Activated T-cell treated with anti-CD3 and anti-CD28 coated beads, Interleukin-2, amount 50 U/mL, for 4 hours (primary cell): ENCODE measurements at regions not wholly inside any gene's neighbourhood (a gene's known extent, or its start where the extent isn't known, plus 50 kb on each side); places are given as distances from the start of the nearest gene placed in this dataset.

Experiments
- ATAC-seq, 2 donors: fragments of 200-7000 bp; cut with Tn5 transposase; one replicate each; pipeline ENCODE4 v1.10.0; 2021
- DNase-seq: peaks from one replicate; pipeline ENCODE4 v3.0.0-alpha.2; 2020
- H3K27me3 Mint-ChIP-seq: one replicate; pipeline ENCODE4 v1.8.0; 2021; ENCODE audit warnings: low read depth, mixed read lengths
- H3K36me3 Mint-ChIP-seq: one replicate; pipeline ENCODE4 v1.8.0; 2022; ENCODE audit warnings: mixed read lengths; ENCODE audit not compliant: insufficient read depth
- H3K4me1 Mint-ChIP-seq: one replicate; pipeline ENCODE4 v1.8.0; 2021; ENCODE audit warnings: low read depth, mixed read lengths
- H3K4me3 Mint-ChIP-seq: one replicate; pipeline ENCODE4 v1.8.0; 2021; ENCODE audit warnings: mild to moderate bottlenecking, moderate library complexity, mixed read lengths
- H3K9me3 Mint-ChIP-seq: one replicate; pipeline ENCODE4 v1.8.0; 2021; ENCODE audit warnings: mixed read lengths

GRCh38 chr2:16548036-16548435 lies 117.6 kb downstream of the CYRIA start:
- Mint-ChIP-seq H3K27me3 (no peaks in the 10 kb centered on the region), H3K9me3 (no peaks in the 10 kb centered on the region), H3K36me3 (no peaks in the 10 kb centered on the region), H3K4me1 (no peaks in the 10 kb centered on the region), H3K4me3 (no peak overlapping the region)
- ATAC-seq (no peak), DNase-seq (no peak)

- no peak for ATAC-seq
- no peaks in the 10 kb centered on the region for H3K4me1 Mint-ChIP-seq
- DNase-seq, result no peak
- H3K27me3 Mint-ChIP-seq, result no peaks in the 10 kb centered on the region
- H3K4me3 Mint-ChIP-seq, result no peak overlapping the region
- no peaks in the 10 kb centered on the region for H3K36me3 Mint-ChIP-seq
- H3K9me3 Mint-ChIP-seq, result no peaks in the 10 kb centered on the region
These were observed 119.4 kb downstream of the CYRIA start for GRCh38 chr2:16546128-16546754.

GRCh38 chr2:16538707-16539106 lies 126.9 kb downstream of the CYRIA start:
- no peaks in the 10 kb centered on the region for H3K9me3 Mint-ChIP-seq
- no peaks in the 10 kb centered on the region for H3K27me3 Mint-ChIP-seq
- H3K4me3 Mint-ChIP-seq, result no peak overlapping the region
- DNase-seq (no peak), ATAC-seq (no peak)
- no peaks in the 10 kb centered on the region for H3K4me1 Mint-ChIP-seq
- no peaks in the 10 kb centered on the region for H3K36me3 Mint-ChIP-seq

GRCh38 chr2:16537347-16537746 lies 128.3 kb downstream of the CYRIA start:
- peaks cover 5% of the 10 kb centered on the region for H3K27me3 Mint-ChIP-seq
- no peaks in the 10 kb centered on the region for H3K36me3 Mint-ChIP-seq
- H3K4me1 Mint-ChIP-seq, result no peaks in the 10 kb centered on the region

GRCh38 chr2:16526193-16526592 lies 139.4 kb downstream of the CYRIA start:
- ATAC-seq (no peak), DNase-seq (no peak)
- Mint-ChIP-seq H3K9me3 (no peaks in the 10 kb centered on the region), H3K4me3 (no peak overlapping the region), H3K27me3 (peaks cover 9% of the 10 kb centered on the region), H3K4me1 (no peaks in the 10 kb centered on the region), H3K36me3 (no peaks in the 10 kb centered on the region)

More at GRCh38 chr2:16537347-16537746, 128.3 kb downstream of the CYRIA start:
- DNase-seq, result no peak
- Mint-ChIP-seq H3K9me3 (no peaks in the 10 kb centered on the region), H3K4me3 (no peak overlapping the region)
- no peak for ATAC-seq

- H3K4me3 Mint-ChIP-seq, result no peak overlapping the region
- H3K9me3 Mint-ChIP-seq, result no peaks in the 10 kb centered on the region
- H3K4me1 Mint-ChIP-seq, result no peaks in the 10 kb centered on the region
- peaks cover 6% of the 10 kb centered on the region for H3K27me3 Mint-ChIP-seq
- DNase-seq (no peak), ATAC-seq (no peak)
- no peaks in the 10 kb centered on the region for H3K36me3 Mint-ChIP-seq
These were observed 140.3 kb downstream of the CYRIA start for GRCh38 chr2:16525265-16525887.

- Mint-ChIP-seq H3K4me3 (no peak overlapping the region), H3K27me3 (peaks cover 6% of the 10 kb centered on the region)
These were observed 141.9 kb downstream of the CYRIA start for GRCh38 chr2:16523711-16524110.

GRCh38 chr2:16522031-16522831 lies 143.4 kb downstream of the CYRIA start:
- Mint-ChIP-seq H3K27me3 (peaks cover 6% of the 10 kb centered on the region), H3K4me1 (no peaks in the 10 kb centered on the region), H3K4me3 (no peak overlapping the region), H3K36me3 (no peaks in the 10 kb centered on the region), H3K9me3 (no peaks in the 10 kb centered on the region)
- DNase-seq, result no peak
- ATAC-seq, result no peak

More at GRCh38 chr2:16523711-16524110, 141.9 kb downstream of the CYRIA start:
- ATAC-seq (no peak), DNase-seq (no peak)
- no peaks in the 10 kb centered on the region for H3K9me3 Mint-ChIP-seq
- H3K36me3 Mint-ChIP-seq, result no peaks in the 10 kb centered on the region
- no peaks in the 10 kb centered on the region for H3K4me1 Mint-ChIP-seq

- Mint-ChIP-seq H3K27me3 (peaks cover 6% of the 10 kb centered on the region), H3K4me1 (no peaks in the 10 kb centered on the region), H3K9me3 (no peaks in the 10 kb centered on the region), H3K4me3 (no peak overlapping the region), H3K36me3 (no peaks in the 10 kb centered on the region)
- ATAC-seq, result no peak
- DNase-seq, result no peak
These were observed 144.7 kb downstream of the CYRIA start for GRCh38 chr2:16520891-16521290.

- Mint-ChIP-seq H3K9me3 (no peaks in the 10 kb centered on the region), H3K4me1 (no peaks in the 10 kb centered on the region), H3K4me3 (no peak overlapping the region), H3K36me3 (no peaks in the 10 kb centered on the region), H3K27me3 (peaks cover under 1% of the 10 kb centered on the region)
- DNase-seq (no peak), ATAC-seq (no peak)
These were observed 149.9 kb downstream of the CYRIA start for GRCh38 chr2:16515696-16516095.

- Mint-ChIP-seq H3K4me1 (no peaks in the 10 kb centered on the region), H3K27me3 (peaks cover 13% of the 10 kb centered on the region), H3K9me3 (no peaks in the 10 kb centered on the region), H3K4me3 (no peak overlapping the region), H3K36me3 (no peaks in the 10 kb centered on the region)
- DNase-seq (no peak), ATAC-seq (no peak)
These were observed 152.0 kb downstream of the CYRIA start for GRCh38 chr2:16513626-16514025.

GRCh38 chr2:16511041-16511440 lies 154.6 kb downstream of the CYRIA start:
- H3K9me3 Mint-ChIP-seq, result no peaks in the 10 kb centered on the region
- no peaks in the 10 kb centered on the region for H3K36me3 Mint-ChIP-seq
- peaks cover 29% of the 10 kb centered on the region for H3K27me3 Mint-ChIP-seq

GRCh38 chr2:16509042-16509441 lies 156.6 kb downstream of the CYRIA start:
- ATAC-seq (no peak), DNase-seq (no peak)
- Mint-ChIP-seq H3K4me1 (no peaks in the 10 kb centered on the region), H3K9me3 (no peaks in the 10 kb centered on the region), H3K27me3 (peaks cover 29% of the 10 kb centered on the region), H3K4me3 (no peak overlapping the region), H3K36me3 (no peaks in the 10 kb centered on the region)

More at GRCh38 chr2:16511041-16511440, 154.6 kb downstream of the CYRIA start:
- no peak for ATAC-seq
- H3K4me3 Mint-ChIP-seq, result no peak overlapping the region
- no peak for DNase-seq
- H3K4me1 Mint-ChIP-seq, result no peaks in the 10 kb centered on the region

GRCh38 chr2:16508490-16508851 lies 157.2 kb downstream of the CYRIA start:
- H3K27me3 Mint-ChIP-seq, result peaks cover 29% of the 10 kb centered on the region
- H3K36me3 Mint-ChIP-seq, result no peaks in the 10 kb centered on the region
- no peaks in the 10 kb centered on the region for H3K4me1 Mint-ChIP-seq
- ATAC-seq (no peak), DNase-seq (no peak)
- no peak overlapping the region for H3K4me3 Mint-ChIP-seq
- no peaks in the 10 kb centered on the region for H3K9me3 Mint-ChIP-seq
